HG03108 (cell line): ENCODE measurements at regions not wholly inside any gene's neighbourhood (a gene's known extent, or its start where the extent isn't known, plus 50 kb on each side); places are given as distances from the start of the nearest gene placed in this dataset.
"Not testable (repeated sequence)": the region's sequence is repeated elsewhere in the genome, so short reads cannot be mapped to it uniquely, and the experiment has no call there.

Experiments used
- ATAC-seq: cut with Tn5 transposase; IDR thresholded peaks from one replicate; pipeline ENCODE4 v1.9.1; 2021; ENCODE audit warnings: moderate library complexity; ENCODE audit not compliant: unreplicated experiment

DNA sequence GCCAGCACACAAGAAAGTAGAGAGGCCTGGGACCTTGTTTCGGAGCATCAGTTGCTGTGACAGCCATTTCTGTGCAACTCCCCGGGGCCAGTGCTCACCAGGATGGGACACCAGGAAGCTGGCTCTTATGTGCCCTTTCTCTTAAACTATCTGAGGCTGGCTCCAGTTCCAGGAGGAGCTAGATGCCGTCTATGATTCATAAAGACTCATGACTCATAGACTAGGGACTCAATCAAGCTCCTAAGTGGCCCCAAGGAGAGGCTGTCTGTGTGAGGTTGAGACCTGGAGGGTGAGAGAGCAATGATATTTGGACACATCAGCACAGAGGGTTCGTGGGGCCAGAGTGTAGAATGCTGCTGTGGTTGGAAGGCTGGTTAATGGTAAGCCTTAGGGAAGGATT is 580.1 kb downstream of the CCSER2 start:
- no peak for ATAC-seq

DNA sequence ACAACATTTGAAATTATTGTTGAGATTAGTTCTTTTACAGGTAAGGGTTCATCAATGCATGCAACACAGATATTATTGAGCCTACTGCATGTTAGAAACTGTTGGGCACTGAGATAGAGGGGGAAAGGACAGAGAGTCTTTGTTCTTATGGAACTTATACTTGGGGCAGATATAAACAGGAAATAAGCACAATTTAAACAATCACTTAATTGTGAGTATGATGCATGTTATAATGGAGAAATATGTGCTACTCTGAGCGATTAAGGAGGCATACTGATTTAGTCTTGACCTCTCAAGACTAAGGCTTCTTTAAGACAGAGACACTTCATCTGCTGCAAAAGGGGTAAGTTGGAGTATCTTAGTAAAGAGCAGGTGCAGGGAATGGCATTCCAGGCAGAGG is 593.3 kb downstream of the CCSER2 start:
- no peak for ATAC-seq

DNA sequence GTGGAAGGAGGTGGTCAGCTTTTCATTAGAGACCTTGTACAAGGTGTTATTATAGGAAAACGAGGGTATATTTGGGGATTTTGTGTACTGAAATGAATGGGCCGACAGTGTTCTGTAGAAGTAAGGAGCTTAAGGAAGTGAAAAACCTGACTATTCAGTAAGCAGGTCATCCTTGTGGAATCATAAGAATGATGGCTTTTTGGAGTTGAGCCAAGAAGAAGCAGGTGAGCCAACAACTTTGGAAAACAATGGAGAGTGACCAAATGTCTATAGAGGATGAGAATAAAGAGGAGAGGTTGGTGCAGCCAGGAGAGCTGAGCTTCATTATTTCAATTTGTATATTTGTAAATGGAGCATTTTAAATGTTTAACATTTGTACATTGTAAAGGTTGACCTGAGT is 595.7 kb downstream of the CCSER2 start:
- no peak for ATAC-seq

DNA sequence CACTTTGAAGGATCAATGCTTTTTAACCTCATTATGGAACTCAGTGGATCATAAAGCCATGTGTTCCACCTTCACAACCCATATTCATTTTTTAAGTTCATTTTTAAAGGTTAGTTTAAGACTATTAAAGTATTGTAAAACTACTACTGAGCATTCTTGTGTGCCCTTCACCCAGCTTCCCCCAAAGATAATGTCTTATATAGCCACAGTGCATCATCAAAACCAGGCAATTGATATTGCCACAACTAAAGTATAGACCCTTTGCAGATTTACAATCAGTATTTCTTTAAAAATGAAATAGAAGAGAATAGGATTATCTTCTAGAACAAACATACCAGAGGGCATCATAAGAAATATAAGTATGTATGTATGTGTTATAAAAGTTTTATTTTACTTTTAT is 597.1 kb downstream of the CCSER2 start:
- no peak for ATAC-seq

- ATAC-seq, result no peak
Observed at GRCh38 chr10:84933402-84933801, 605.0 kb downstream of the CCSER2 start.

GRCh38 chr10:84935772-84936171 is 607.4 kb downstream of the CCSER2 start:
- no peak for ATAC-seq

GRCh38 chr10:84938117-84938905 is 609.9 kb downstream of the CCSER2 start:
- no peak for ATAC-seq

- no peak for ATAC-seq
Observed at GRCh38 chr10:84943541-84943940, 615.2 kb downstream of the CCSER2 start.

DNA sequence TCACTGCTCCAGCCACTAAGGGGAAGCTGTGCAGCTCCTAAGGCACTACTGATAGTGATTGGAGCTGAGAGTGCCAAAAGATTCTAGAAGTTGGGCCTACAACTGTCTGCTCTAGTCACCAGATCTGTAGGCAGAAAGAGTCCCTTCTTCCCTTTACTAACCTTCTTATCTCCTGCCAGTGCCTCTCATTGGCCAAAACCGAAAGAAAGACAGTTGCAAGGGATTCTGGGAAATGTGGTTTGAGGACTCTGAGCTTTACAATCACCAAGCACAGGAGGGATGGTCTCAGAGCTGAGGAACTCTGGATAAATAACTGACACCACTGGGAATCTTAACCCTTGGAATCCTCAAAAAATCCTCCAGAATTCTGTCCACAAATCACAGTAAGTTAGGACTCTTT is 615.8 kb downstream of the CCSER2 start:
- no peak for ATAC-seq

DNA sequence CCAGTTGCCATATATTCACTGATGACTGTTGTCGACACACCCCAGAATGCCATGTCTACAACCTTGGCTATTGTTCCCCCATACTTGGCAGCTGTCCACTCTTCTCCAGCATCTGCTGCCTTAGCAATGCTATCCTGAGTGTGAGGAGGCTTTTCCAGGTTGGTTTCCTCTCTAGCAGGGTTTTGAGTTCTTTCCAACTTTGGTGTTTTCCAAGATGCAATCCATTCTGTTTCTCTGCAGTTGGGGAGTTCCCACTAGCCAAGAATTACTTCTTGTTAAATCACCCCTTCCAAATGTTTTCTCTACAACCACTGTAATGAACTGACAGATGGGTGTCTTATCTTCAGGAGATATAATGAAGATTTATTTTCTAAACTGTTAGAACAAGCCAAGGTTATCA is 617.4 kb downstream of the CCSER2 start:
- ATAC-seq, result no peak

DNA sequence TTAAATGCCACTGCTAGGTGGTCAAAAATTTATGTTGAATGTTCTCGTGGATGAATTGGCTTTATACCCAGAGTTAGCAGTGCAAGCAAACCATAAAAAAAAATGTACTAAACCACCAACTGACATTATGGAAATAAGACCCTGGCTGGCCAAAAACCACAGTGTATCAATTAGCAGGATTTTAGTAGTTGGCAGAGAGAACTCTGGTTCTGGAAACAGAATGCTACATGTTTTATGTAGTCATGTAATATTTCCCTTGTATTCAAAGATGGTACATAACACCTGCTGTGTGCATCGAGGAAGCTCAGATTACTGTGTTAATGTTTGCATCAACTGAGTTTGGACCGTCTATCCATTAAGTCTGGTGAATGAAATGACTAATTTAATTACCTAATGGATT is 618.5 kb downstream of the CCSER2 start:
- no peak for ATAC-seq

DNA sequence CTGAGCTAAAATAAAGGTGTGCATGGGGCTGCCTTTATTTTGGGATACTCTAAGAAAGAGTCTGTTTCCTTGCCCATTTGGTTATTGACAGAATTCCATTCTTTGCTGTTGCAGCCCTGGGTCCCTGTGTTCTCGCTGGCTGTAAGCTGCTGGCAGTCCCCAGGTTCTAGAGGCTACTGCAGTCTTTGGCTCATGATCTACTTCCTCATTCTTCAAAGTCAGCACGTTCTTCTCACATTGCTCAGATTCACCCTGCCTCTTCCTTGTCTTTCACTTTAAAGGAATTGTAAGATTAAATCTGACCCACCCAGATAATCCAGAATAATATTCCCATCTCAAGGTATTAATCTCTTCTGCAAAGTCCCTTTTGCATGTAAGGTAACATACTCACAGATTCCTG is 620.3 kb downstream of the CCSER2 start:
- ATAC-seq, result no peak

GRCh38 chr10:84951616-84952015 is 623.2 kb downstream of the CCSER2 start:
- no peak for ATAC-seq

DNA sequence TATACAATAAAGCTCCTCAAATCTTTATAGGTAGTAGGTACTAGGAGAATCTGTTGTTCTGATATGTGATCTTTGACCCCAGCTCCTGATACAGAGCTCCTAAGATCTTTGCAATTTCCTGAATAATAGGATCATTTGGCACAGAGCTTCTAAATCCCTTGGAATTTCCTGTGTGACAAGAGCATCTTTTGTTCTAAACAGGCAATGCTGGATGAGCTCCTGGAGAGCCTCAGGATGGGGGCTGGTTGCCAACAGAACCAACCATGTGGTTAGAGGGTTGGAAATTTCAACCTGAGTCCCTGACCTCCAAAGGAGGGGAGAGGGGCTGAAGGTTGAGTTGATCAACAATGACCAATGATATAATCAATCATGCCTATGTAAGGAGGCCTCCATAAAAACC is 629.0 kb downstream of the CCSER2 start:
- ATAC-seq, result no peak

- ATAC-seq, result no peak
Observed at GRCh38 chr10:84965468-84965867, 637.1 kb downstream of the CCSER2 start.

DNA sequence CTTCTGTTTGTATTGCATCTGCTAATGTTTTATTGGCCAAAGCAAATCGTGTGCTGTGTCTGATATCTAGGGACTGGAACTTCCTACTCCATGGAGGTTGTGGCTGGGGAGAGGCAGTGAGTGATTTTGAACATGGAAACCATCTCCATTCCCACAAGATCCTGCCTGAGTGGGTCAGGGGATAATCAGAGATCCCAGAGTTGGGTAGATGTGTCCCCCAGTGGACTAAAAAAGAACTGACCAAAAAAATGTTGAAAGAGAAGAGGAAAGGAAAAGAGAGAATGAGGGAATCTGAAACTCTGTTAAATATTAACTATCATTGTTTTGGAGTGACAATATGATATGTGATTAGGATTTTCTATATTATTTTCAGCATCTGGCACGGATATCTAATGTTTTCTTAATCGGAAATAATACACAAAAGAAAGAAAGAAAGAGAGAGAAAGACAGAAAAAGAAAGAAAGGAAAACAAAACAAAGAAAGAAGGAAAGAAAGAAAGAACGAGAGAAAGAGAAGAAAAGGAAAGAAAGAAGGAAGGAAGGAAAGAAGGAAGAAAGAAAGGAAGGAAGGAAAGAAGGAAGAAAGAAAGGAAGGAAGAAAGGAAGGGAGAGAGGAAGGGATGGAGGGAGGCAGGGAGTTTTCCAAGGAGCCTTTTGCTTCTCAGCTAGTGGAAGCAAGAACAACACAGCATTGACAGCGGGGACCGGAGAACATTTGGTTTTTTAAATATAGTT is 638.5 kb downstream of the CCSER2 start:
- ATAC-seq, result no peak

DNA sequence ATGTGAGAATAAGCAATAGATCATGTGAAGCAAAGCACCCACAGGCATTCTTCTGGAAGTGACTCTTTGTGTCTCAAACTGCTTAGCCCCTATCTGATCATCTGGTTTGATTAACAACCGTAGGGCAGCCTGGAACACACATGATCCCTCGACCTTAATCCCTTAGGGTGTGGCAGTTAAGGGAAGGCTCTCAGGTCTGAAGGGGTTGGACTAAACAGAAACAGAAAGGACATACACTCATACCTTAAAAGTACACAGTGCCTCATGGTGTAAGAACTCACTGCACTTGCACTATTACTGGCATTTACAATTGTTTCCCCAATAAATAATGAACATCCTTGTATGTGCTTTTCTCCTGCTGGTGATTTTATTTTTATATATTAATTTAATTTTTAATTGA is 640.9 kb downstream of the CCSER2 start:
- not testable (repeated sequence) for ATAC-seq

GRCh38 chr10:84987039-84987438 is 658.6 kb downstream of the CCSER2 start:
- no peak for ATAC-seq

DNA sequence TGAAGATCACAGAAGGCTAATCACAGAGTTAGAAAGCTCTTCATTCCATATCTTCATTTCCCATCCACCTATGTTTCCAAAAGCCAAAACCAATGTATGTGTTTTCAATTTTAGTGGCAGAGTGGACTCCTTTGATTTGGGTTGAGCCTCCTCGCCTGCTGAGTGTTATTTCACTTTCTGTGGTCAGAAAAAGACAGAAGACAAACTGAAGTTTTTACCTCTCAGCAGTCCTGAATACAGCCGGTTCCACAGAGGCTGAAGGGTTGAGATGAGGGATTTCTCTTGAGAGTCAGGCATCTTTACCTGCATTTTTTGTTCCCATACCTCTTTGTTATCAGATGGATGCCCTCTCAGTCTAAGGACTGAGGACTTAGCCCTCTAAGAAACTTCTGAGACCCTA is 659.6 kb downstream of the CCSER2 start:
- ATAC-seq, result no peak

GRCh38 chr10:84990713-84991112 is 662.3 kb downstream of the CCSER2 start:
- ATAC-seq, result no peak

- ATAC-seq, result no peak
Observed at GRCh38 chr10:84991301-84991700, 662.9 kb downstream of the CCSER2 start.

DNA sequence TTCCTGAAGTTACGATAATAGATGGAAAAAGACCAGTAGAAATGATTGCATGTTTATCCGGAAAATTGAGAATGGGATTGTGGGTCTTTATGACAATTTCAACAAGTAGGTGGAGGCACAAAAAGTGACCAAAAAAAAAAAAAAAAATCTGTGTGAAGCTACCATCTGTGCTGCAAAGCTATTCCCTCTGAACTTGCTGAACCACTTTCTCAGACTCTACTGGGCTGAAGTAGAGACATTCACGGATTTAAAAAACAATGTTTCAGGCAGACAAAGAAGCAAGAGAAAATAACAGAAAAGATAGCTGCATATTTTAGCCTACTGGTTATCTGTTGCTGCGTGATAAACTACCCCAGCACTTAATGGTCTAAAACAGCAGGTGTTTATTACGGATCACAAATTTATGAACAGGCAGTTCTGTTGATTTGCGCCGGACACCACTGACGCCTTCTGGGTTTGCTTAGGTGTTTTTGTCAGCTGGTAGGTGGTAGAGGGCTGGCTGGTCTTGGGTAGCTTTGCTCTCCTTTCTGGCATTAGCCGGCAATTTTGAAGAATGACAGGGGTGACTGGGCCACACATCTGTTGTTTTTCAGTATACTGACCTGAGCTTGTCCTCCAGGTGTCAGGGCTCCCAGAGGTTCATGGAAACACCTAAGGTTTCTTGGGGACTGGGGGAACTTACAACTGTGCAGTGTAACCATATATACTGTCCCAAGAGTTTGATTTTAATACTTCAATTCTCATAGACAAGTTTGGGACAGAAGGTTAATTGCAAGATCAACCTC is 665.1 kb downstream of the CCSER2 start:
- ATAC-seq, result no peak
